ENCODE measurements at regions not wholly inside any gene's neighbourhood (a gene's known extent, or its start where the extent isn't known, plus 50 kb on each side); places are given as distances from the start of the nearest gene placed in this dataset.

- TF ChIP-seq CTCF (IDR thresholded peaks at IDR 0.05), result no peak
These were observed 173.3 kb upstream of the MKLN1 start for GRCh38 chr7:131154380-131154779.

GRCh38 chr7:131157530-131158243 is 170.0 kb upstream of the MKLN1 start:
- TF ChIP-seq CTCF (IDR thresholded peaks at IDR 0.05), result no peak

- TF ChIP-seq CTCF (IDR thresholded peaks at IDR 0.05), result no peak
These were observed 167.7 kb upstream of the MKLN1 start for GRCh38 chr7:131159961-131160361.

GRCh38 chr7:131161103-131161502 is 166.6 kb upstream of the MKLN1 start:
- TF ChIP-seq CTCF (IDR thresholded peaks at IDR 0.05), result no peak

- TF ChIP-seq CTCF (IDR thresholded peaks at IDR 0.05), result no peak
These were observed 163.4 kb upstream of the MKLN1 start for GRCh38 chr7:131164025-131164925.

- TF ChIP-seq CTCF (IDR thresholded peaks at IDR 0.05), result no peak
These were observed 161.6 kb upstream of the MKLN1 start for GRCh38 chr7:131166066-131166465.

- no peak for TF ChIP-seq CTCF (IDR thresholded peaks at IDR 0.05)
These were observed 157.0 kb upstream of the MKLN1 start for GRCh38 chr7:131170440-131171271.

Measured in LNCAP (cell line).